Peyer's patch (tissue), 4 donors: ENCODE measurements at regions not wholly inside any gene's neighbourhood (a gene's known extent, or its start where the extent isn't known, plus 50 kb on each side); places are given as distances from the start of the nearest gene placed in this dataset.

Source experiments
- CTCF ChIP-seq, 6 experiments: fragments of 450-650 bp in 4 of 6; fragments of 200-600 bp in 2 of 6; sonication (generic) in 1 of 6; IDR thresholded peaks; one replicate each; pipeline ENCODE4 v1.5.1; 2017 to 2019; ENCODE audit warnings: antibody characterized with exemption in 6 of 6, mild to moderate bottlenecking in 3 of 6, moderate library complexity in 1 of 6
- POLR2A ChIP-seq, 2 donors: fragments of 450-650 bp; IDR thresholded peaks; one replicate each; pipeline ENCODE4 v1.5.1; 2017; ENCODE audit warnings: antibody characterized with exemption in 2 of 2, mild to moderate bottlenecking in 2 of 2, moderate library complexity in 2 of 2

- TF ChIP-seq POLR2A (IDR thresholded peaks at IDR 0.05) (no peak), CTCF (IDR thresholded peaks at IDR 0.05) (no peak)
Measured at GRCh38 chr7:68839014-68839413, 759.3 kb upstream of the AUTS2 start.
